IMR-90 (cell line): ENCODE measurements at regions not wholly inside any gene's neighbourhood (a gene's known extent, or its start where the extent isn't known, plus 50 kb on each side); places are given as distances from the start of the nearest gene placed in this dataset.
A peak's percentile ranks its signal among the peaks of the same experiment; 100 is the strongest.

ENCODE experiments used
- ATAC-seq: fragments of 200-7000 bp; cut with Tn5 transposase; 2 replicates; pipeline ENCODE4 v1.9.1; 2020; ENCODE audit warnings: low read depth, mild to moderate bottlenecking, moderate library complexity
- BruUV-seq: library from RNA; stranded (reverse); fragments of 400-500 nt; replicated peaks from 2 replicates; lab custom pipeline; 2021; lab: Mats Ljungman, UMichigan
- CTCF ChIA-PET: fragments of 300-600 bp; formaldehyde crosslinking; extraction: SDS; loops from one replicate; lab custom pipeline; 2021; ENCODE audit warnings: antibody characterized with exemption; lab: Yijun Ruan, JAX
- POLR2A ChIA-PET: fragments of 300-600 bp; sonication (Branson Sonifier 250); formaldehyde crosslinking; loops from one replicate; lab custom pipeline; 2022; ENCODE audit warnings: antibody characterized with exemption; ENCODE audit not compliant: unreplicated experiment; lab: Charles Lee
- DNase-seq: peaks from one replicate; pipeline ENCODE4 v3.0.0; 2013
- H2AFZ ChIP-seq: replicated peaks from 2 replicates; pipeline ENCODE3; 2013; ENCODE audit warnings: low read length, mild to moderate bottlenecking; ENCODE audit not compliant: poor library complexity
- H2AK5ac ChIP-seq: 2 replicates; pipeline ENCODE4 v1.6.1; 2013; ENCODE audit warnings: low read depth, low read length, inconsistent platforms
- H2AK9ac ChIP-seq: replicated peaks from 2 replicates; pipeline ENCODE3; 2013; ENCODE audit warnings: mild to moderate bottlenecking, low read depth, low read length, moderate library complexity; ENCODE audit not compliant: poor library complexity
- H2BK120ac ChIP-seq: 2 replicates; pipeline ENCODE4 v1.6.1; 2013; ENCODE audit warnings: low read depth, low read length, inconsistent platforms
- H2BK15ac ChIP-seq: 3 replicates; pipeline ENCODE4 v1.6.1; 2013; ENCODE audit warnings: low read depth, low read length, inconsistent platforms
- H2BK20ac ChIP-seq: 2 replicates; pipeline ENCODE4 v1.6.1; 2013; ENCODE audit warnings: low read depth, mild to moderate bottlenecking, inconsistent platforms, low read length, moderate library complexity
- H2BK5ac ChIP-seq: 2 replicates; pipeline ENCODE4 v1.6.1; 2013; ENCODE audit warnings: mild to moderate bottlenecking, low read depth, low read length, inconsistent platforms; ENCODE audit not compliant: poor library complexity, severe bottlenecking
- H3K14ac ChIP-seq: replicated peaks from 2 replicates; pipeline ENCODE4 v1.6.1; 2013; ENCODE audit warnings: low read depth, low read length, inconsistent platforms
- H3K18ac ChIP-seq: 2 replicates; pipeline ENCODE4 v1.6.1; 2013; ENCODE audit warnings: low read depth, low read length, control low read depth
- H3K23ac ChIP-seq: 2 replicates; pipeline ENCODE4 v1.6.1; 2013; ENCODE audit warnings: low read depth, low read length, inconsistent platforms
- H3K27ac ChIP-seq: 2 replicates; pipeline ENCODE4 v1.5.1; 2013; ENCODE audit warnings: mild to moderate bottlenecking, control low read depth, low read length; ENCODE audit not compliant: insufficient read depth
- H3K27me3 ChIP-seq: 2 replicates; pipeline ENCODE4 v1.6.1; 2013; ENCODE audit warnings: low read length; ENCODE audit not compliant: control insufficient read depth, insufficient read depth
- H3K36me3 ChIP-seq: 2 replicates; pipeline ENCODE4 v1.6.1; 2013; ENCODE audit warnings: low read length, mixed read lengths; ENCODE audit not compliant: control insufficient read depth, insufficient read depth
- H3K4ac ChIP-seq: 2 replicates; pipeline ENCODE4 v1.6.1; 2013; ENCODE audit warnings: low read depth, low read length, inconsistent platforms
- H3K4me1 ChIP-seq: 2 replicates; pipeline ENCODE4 v1.6.1; 2013; ENCODE audit warnings: low read length, mixed read lengths; ENCODE audit not compliant: control insufficient read depth, insufficient read depth
- H3K4me2 ChIP-seq: 2 replicates; pipeline ENCODE4 v1.6.1; 2013; ENCODE audit warnings: low read depth, mild to moderate bottlenecking, control low read depth, low read length, moderate library complexity
- H3K4me3 ChIP-seq: 2 replicates; pipeline ENCODE4 v1.5.1; 2013; ENCODE audit warnings: low read depth, mild to moderate bottlenecking, control low read depth, low read length, moderate library complexity; ENCODE audit not compliant: insufficient read depth
- H3K56ac ChIP-seq: 2 replicates; pipeline ENCODE4 v1.6.1; 2013; ENCODE audit warnings: low read length, inconsistent platforms; ENCODE audit not compliant: insufficient read depth; ENCODE audit errors: extremely low read depth
- H3K79me1 ChIP-seq, 2 experiments: 2 replicates each; pipeline ENCODE4 v1.6.1; 2013; ENCODE audit warnings: low read length in 2 of 2, inconsistent platforms in 1 of 2, low read depth in 1 of 2
- H3K9ac ChIP-seq: 2 replicates; pipeline ENCODE4 v1.6.1; 2013; ENCODE audit warnings: low read depth, low read length, control low read depth
- H3K9me1 ChIP-seq: 2 replicates; pipeline ENCODE4 v1.6.1; 2013; ENCODE audit warnings: low read length, inconsistent platforms; ENCODE audit not compliant: insufficient read depth
- H3K9me3 ChIP-seq: 2 replicates; pipeline ENCODE4 v1.6.1; 2013; ENCODE audit warnings: low read length; ENCODE audit not compliant: control insufficient read depth, insufficient read depth
- H4K20me1 ChIP-seq: 2 replicates; pipeline ENCODE4 v1.6.1; 2013; ENCODE audit warnings: low read length, inconsistent platforms; ENCODE audit not compliant: insufficient read depth
- H4K5ac ChIP-seq: 2 replicates; pipeline ENCODE4 v1.6.1; 2013; ENCODE audit warnings: mild to moderate bottlenecking, low read depth, low read length, control low read depth
- H4K8ac ChIP-seq, 2 experiments: 2 replicates each; pipeline ENCODE4 v1.6.1; 2013; ENCODE audit warnings: low read depth in 2 of 2, low read length in 2 of 2, control low read depth in 1 of 2, inconsistent platforms in 1 of 2
- H4K91ac ChIP-seq: 2 replicates; pipeline ENCODE4 v1.6.1; 2013; ENCODE audit warnings: low read depth, low read length, inconsistent platforms; ENCODE audit not compliant: insufficient read depth
- BHLHE40 ChIP-seq: fragments of 150-350 bp; IDR thresholded peaks from 2 replicates; pipeline ENCODE4 v1.6.1; 2016; ENCODE audit warnings: mild to moderate bottlenecking, low read depth, low read length
- CEBPB ChIP-seq: IDR thresholded peaks from 2 replicates; pipeline ENCODE4 v1.6.1; 2012; ENCODE audit warnings: low read depth, low read length, improper control_type of control experiment
- CTCF ChIP-seq: conservative IDR thresholded peaks from 2 replicates; pipeline ENCODE4 v1.5.1; 2012; ENCODE audit warnings: mild to moderate bottlenecking, low read depth, low read length, improper control_type of control experiment
- FOS ChIP-seq: fragments of 150-350 bp; IDR thresholded peaks from 2 replicates; pipeline ENCODE4 v1.6.1; 2016; ENCODE audit warnings: low read depth, low read length
- MAZ ChIP-seq: IDR thresholded peaks from 2 replicates; pipeline ENCODE4 v1.6.1; 2012; ENCODE audit warnings: low read depth, mild to moderate bottlenecking, low read length, improper control_type of control experiment, moderate library complexity, borderline replicate concordance
- NFE2L2 ChIP-seq: fragments of 150-350 bp; IDR thresholded peaks from 2 replicates; pipeline ENCODE4 v1.6.1; 2016; ENCODE audit warnings: low read depth, mild to moderate bottlenecking, low read length
- SMC3 ChIP-seq: fragments of 150-350 bp; IDR thresholded peaks from 2 replicates; pipeline ENCODE4 v1.6.1; 2016; ENCODE audit warnings: low read depth, mild to moderate bottlenecking, antibody characterized with exemption, low read length, moderate library complexity
- WGBS, 2 experiments: methylation state at CpG; one replicate each; pipeline versions ENCODE4 v1.1.5 to v1.1.7; 2013; ENCODE audit warnings: missing lambda C conversion rate in 2 of 2; ENCODE audit not compliant: insufficient read length in 1 of 2; ENCODE audit errors: extremely low coverage in 2 of 2; 5-methylcytosine and 5-hydroxymethylcytosine counted together
- dilution Hi-C: fragments of 300-500 bp; cut with HindIII; formaldehyde crosslinking; loops from one replicate; pipeline ENCODE4 v1.14.3; 2018; ENCODE audit warnings: low sequenced_read_pairs; ENCODE audit not compliant: unreplicated experiment
- in situ Hi-C: fragments of 300-500 bp; cut with MboI; formaldehyde crosslinking; loops from 3 replicates; pipeline ENCODE4 v1.14.3; 2019; ENCODE audit warnings: low sequenced_read_pairs, inconsistent platforms, mixed read lengths
- intact Hi-C: fragments of 100-400 bp; cut with micrococcal nuclease; formaldehyde crosslinking; loops from 2 replicates; pipeline ENCODE4 v1.10.0; 2022

- Histone ChIP-seq H2BK5ac (no peak overlapping the region), H3K9me1 (peaks cover 19% of the 10 kb centered on the region), H3K56ac (no peak overlapping the region), H2AK5ac (no peak overlapping the region), H3K27ac (no peak overlapping the region), H3K23ac (no peak overlapping the region), H3K4me3 (no peak overlapping the region), H2BK20ac (no peak overlapping the region), H3K4ac (no peak overlapping the region), H2AFZ (no peak overlapping the region), H3K14ac (no peak overlapping the region), H4K8ac (no peak overlapping the region), H2AK9ac (peak overlapping the region; percentile 9), H3K9ac (no peak overlapping the region), H4K91ac (no peak overlapping the region), H3K79me1 (peaks cover 6 to 21% of the 10 kb centered on the region in 2 experiments; a peak in 3 of 4 replicates), H2BK120ac (no peak overlapping the region), H4K5ac (no peak overlapping the region), H2BK15ac (no peak overlapping the region), H3K36me3 (peaks cover 43% of the 10 kb centered on the region), H3K4me2 (no peak overlapping the region), H3K9me3 (no peaks in the 10 kb centered on the region), H3K27me3 (no peaks in the 10 kb centered on the region), H3K4me1 (0 out of 2 replicates have a peak, but pooled peaks cover 2% of the 10 kb centered on the region), H4K20me1 (peaks cover 4% of the 10 kb centered on the region), H3K18ac (no peak overlapping the region)
- ATAC-seq (no peak), DNase-seq (no peak)
- dilution Hi-C loops, result no loop called here
- TF ChIP-seq BHLHE40 (no peak), SMC3 (no peak), CEBPB (no peak), NFE2L2 (no peak), FOS (no peak), CTCF (no peak), MAZ (no peak)
- POLR2A ChIA-PET, result no interaction called here
- in situ Hi-C loops, result no loop called here
- BruUV-seq, result no TSS peak
- intact Hi-C loops, result no loop called here
- WGBS, 2 experiments, result 95% methylated on average over 4 of the region's 11 CpGs; no CpG with 5 or more reads in 1 of the 2 experiments
- CTCF ChIA-PET, result no interaction called here
Measured at GRCh38 chr2:120992791-120993555, 257.3 kb downstream of the GLI2 start.
